Loucy (cell line): ENCODE measurements at regions not wholly inside any gene's neighbourhood (a gene's known extent, or its start where the extent isn't known, plus 50 kb on each side); places are given as distances from the start of the nearest gene placed in this dataset.

Experiments
- H2AFZ ChIP-seq: fragments of 200-600 bp; sonication (generic); 2 replicates; pipeline ENCODE4 v1.6.0; 2016; ENCODE audit warnings: antibody characterized with exemption, mild to moderate bottlenecking, low read length, moderate library complexity
- H3F3A ChIP-seq: fragments of 200-600 bp; 2 replicates; pipeline ENCODE4 v1.6.0; 2016; ENCODE audit warnings: antibody characterized with exemption, low read depth, mild to moderate bottlenecking
- H3K27me3 ChIP-seq: fragments of 200-600 bp; sonication (generic); 2 replicates; pipeline ENCODE4 v1.6.1; 2014; ENCODE audit warnings: low read length, mild to moderate bottlenecking; ENCODE audit not compliant: insufficient read depth, poor library complexity, severe bottlenecking
- H3K36me3 ChIP-seq: fragments of 200-600 bp; sonication (generic); 2 replicates; pipeline ENCODE4 v1.6.1; 2016; ENCODE audit warnings: low read length; ENCODE audit not compliant: insufficient read depth
- H3K4me1 ChIP-seq: fragments of 200-600 bp; sonication (generic); 2 replicates; pipeline ENCODE4 v1.5.1; 2014; ENCODE audit warnings: low read length, mild to moderate bottlenecking; ENCODE audit not compliant: insufficient read depth, poor library complexity, severe bottlenecking
- H3K4me2 ChIP-seq: fragments of 200-600 bp; sonication (generic); 2 replicates; pipeline ENCODE4 v1.6.0; 2014; ENCODE audit warnings: antibody characterized with exemption, low read length, low read depth, mild to moderate bottlenecking; ENCODE audit not compliant: poor library complexity, severe bottlenecking
- H3K4me3 ChIP-seq: fragments of 200-600 bp; sonication (generic); 2 replicates; pipeline ENCODE4 v1.5.1; 2014; ENCODE audit warnings: low read length, mild to moderate bottlenecking, mixed read lengths; ENCODE audit not compliant: poor library complexity, severe bottlenecking
- H3K79me2 ChIP-seq: fragments of 200-600 bp; sonication (generic); 2 replicates; pipeline ENCODE4 v1.6.1; 2014; ENCODE audit warnings: low read length; ENCODE audit not compliant: insufficient read depth
- H3K9ac ChIP-seq: fragments of 200-600 bp; sonication (generic); 2 replicates; pipeline ENCODE4 v1.6.0; 2014; ENCODE audit warnings: mild to moderate bottlenecking, low read depth, low read length, moderate library complexity; ENCODE audit not compliant: poor library complexity, severe bottlenecking
- H3K9me2 ChIP-seq: fragments of 200-600 bp; sonication (generic); replicated peaks from 2 replicates; pipeline ENCODE4 v1.6.1; 2016; ENCODE audit warnings: low read depth, low read length, mixed read lengths
- H3K9me3 ChIP-seq: fragments of 200-600 bp; sonication (generic); 2 replicates; pipeline ENCODE4 v1.6.1; 2014; ENCODE audit warnings: mild to moderate bottlenecking, antibody characterized with exemption, low read length, low read depth; ENCODE audit not compliant: insufficient read depth
- H4K20me1 ChIP-seq: fragments of 200-600 bp; sonication (generic); 2 replicates; pipeline ENCODE4 v1.6.0; 2014; ENCODE audit warnings: antibody characterized with exemption, low read length, mild to moderate bottlenecking; ENCODE audit not compliant: insufficient read depth, poor library complexity, severe bottlenecking
- CTCF ChIP-seq: fragments of 200-600 bp; sonication (generic); conservative IDR thresholded peaks from 2 replicates; pipeline ENCODE4 v1.5.1; 2014; ENCODE audit warnings: mild to moderate bottlenecking, antibody characterized with exemption, low read length
- EZH2phosphoT487 ChIP-seq: fragments of 200-600 bp; IDR thresholded peaks from 2 replicates; pipeline ENCODE4 v1.6.1; 2018; ENCODE audit warnings: antibody characterized with exemption, mild to moderate bottlenecking, moderate library complexity, borderline replicate concordance

- Histone ChIP-seq H3K79me2 (no peaks in the 10 kb centered on the region), H3F3A (no peaks in the 10 kb centered on the region), H3K27me3 (no peaks in the 10 kb centered on the region), H3K36me3 (no peaks in the 10 kb centered on the region), H3K4me2 (no peak overlapping the region), H3K9me2 (no peaks in the 10 kb centered on the region), H3K4me3 (no peak overlapping the region), H4K20me1 (no peaks in the 10 kb centered on the region), H3K9ac (no peak overlapping the region), H3K4me1 (peaks cover 7% of the 10 kb centered on the region), H3K9me3 (no peaks in the 10 kb centered on the region), H2AFZ (no peak overlapping the region)
- TF ChIP-seq EZH2phosphoT487: no peak
- TF ChIP-seq CTCF: no peak
Observed at GRCh38 chr6:146891615-146892265, 293.0 kb downstream of the ADGB start.

- Histone ChIP-seq H3K79me2 (no peaks in the 10 kb centered on the region), H3K9me3 (no peaks in the 10 kb centered on the region), H3K9ac (no peak overlapping the region), H3K4me2 (no peak overlapping the region), H3K4me3 (no peak overlapping the region), H3K4me1 (peaks cover 7% of the 10 kb centered on the region), H3K27me3 (no peaks in the 10 kb centered on the region), H3K9me2 (no peaks in the 10 kb centered on the region), H3K36me3 (no peaks in the 10 kb centered on the region), H3F3A (no peaks in the 10 kb centered on the region), H2AFZ (no peak overlapping the region), H4K20me1 (no peaks in the 10 kb centered on the region)
- TF ChIP-seq EZH2phosphoT487: no peak
- TF ChIP-seq CTCF: no peak
Observed at GRCh38 chr6:146892283-146892612, 293.5 kb downstream of the ADGB start.

GRCh38 chr6:146892613-146893401, 294.0 kb downstream of the ADGB start:
- Histone ChIP-seq H3K4me2 (no peak overlapping the region), H3K4me3 (no peak overlapping the region), H4K20me1 (no peaks in the 10 kb centered on the region), H2AFZ (no peak overlapping the region), H3F3A (no peaks in the 10 kb centered on the region), H3K27me3 (no peaks in the 10 kb centered on the region), H3K79me2 (no peaks in the 10 kb centered on the region), H3K4me1 (peaks cover 7% of the 10 kb centered on the region), H3K36me3 (no peaks in the 10 kb centered on the region), H3K9ac (no peak overlapping the region), H3K9me3 (no peaks in the 10 kb centered on the region), H3K9me2 (no peaks in the 10 kb centered on the region)
- TF ChIP-seq EZH2phosphoT487 (no peak), CTCF (no peak)
